Astrocyte (in vitro differentiated cells and primary cell): ENCODE measurements at regions not wholly inside any gene's neighbourhood (a gene's known extent, or its start where the extent isn't known, plus 50 kb on each side); places are given as distances from the start of the nearest gene placed in this dataset.
"Not testable (repeated sequence)": the region's sequence is repeated elsewhere in the genome, so short reads cannot be mapped to it uniquely, and the experiment has no call there.

Source experiments
- DNase-seq: peaks from one replicate; pipeline ENCODE4 v3.0.0-alpha.2; 2010; ENCODE audit warnings: low read depth
- FAIRE-seq: peaks from 2 replicates; lab custom pipeline; 2011; peaks lifted over from hg19 to GRCh38; lab: Jason Lieb, UNC
- H2AFZ ChIP-seq: 2 replicates; pipeline ENCODE4 v1.6.0; 2012; ENCODE audit warnings: low read depth, low read length, inconsistent platforms
- H3K27ac ChIP-seq: 2 replicates; pipeline ENCODE4 v1.5.1; 2011; ENCODE audit warnings: low read depth, low read length, inconsistent platforms
- H3K27me3 ChIP-seq: 2 replicates; pipeline ENCODE4 v1.6.0; 2011; ENCODE audit warnings: low read length, inconsistent platforms; ENCODE audit not compliant: insufficient read depth
- H3K36me3 ChIP-seq: 2 replicates; pipeline ENCODE4 v1.5.1; 2011; ENCODE audit warnings: low read length, inconsistent platforms; ENCODE audit not compliant: insufficient read depth
- H3K4me1 ChIP-seq: 2 replicates; pipeline ENCODE4 v1.5.1; 2011; ENCODE audit warnings: low read length, inconsistent platforms; ENCODE audit not compliant: insufficient read depth
- H3K4me2 ChIP-seq: 2 replicates; pipeline ENCODE4 v1.6.0; 2012; ENCODE audit warnings: low read length, inconsistent platforms
- H3K4me3 ChIP-seq: 2 replicates; pipeline ENCODE4 v1.5.1; 2011; ENCODE audit warnings: low read depth, mild to moderate bottlenecking, low read length, inconsistent platforms; ENCODE audit not compliant: insufficient read depth
- H3K79me2 ChIP-seq: 2 replicates; pipeline ENCODE4 v1.6.0; 2012; ENCODE audit warnings: mild to moderate bottlenecking, low read length, inconsistent platforms; ENCODE audit not compliant: insufficient read depth
- H3K9ac ChIP-seq: 2 replicates; pipeline ENCODE4 v1.6.0; 2012; ENCODE audit warnings: mild to moderate bottlenecking, low read length, inconsistent platforms
- H3K9me3 ChIP-seq: 2 replicates; pipeline ENCODE4 v1.5.1; 2012; ENCODE audit warnings: low read depth, mild to moderate bottlenecking, low read length, inconsistent platforms; ENCODE audit not compliant: insufficient read depth
- H4K20me1 ChIP-seq: 2 replicates; pipeline ENCODE4 v1.6.0; 2012; ENCODE audit warnings: low read length, inconsistent platforms; ENCODE audit not compliant: insufficient read depth
- H3K27ac Mint-ChIP-seq: one replicate; pipeline ENCODE4 v1.8.0; 2021; ENCODE audit warnings: mild to moderate bottlenecking, mixed read lengths; ENCODE audit not compliant: unreplicated experiment
- H3K27me3 Mint-ChIP-seq: one replicate; pipeline ENCODE4 v1.8.0; 2021; ENCODE audit warnings: low read depth, mixed read lengths; ENCODE audit not compliant: unreplicated experiment
- H3K36me3 Mint-ChIP-seq: one replicate; pipeline ENCODE4 v1.8.0; 2021; ENCODE audit warnings: low read depth, mixed read lengths; ENCODE audit not compliant: unreplicated experiment
- H3K4me1 Mint-ChIP-seq: one replicate; pipeline ENCODE4 v1.8.0; 2021; ENCODE audit warnings: low read depth, mixed read lengths; ENCODE audit not compliant: unreplicated experiment
- H3K4me3 Mint-ChIP-seq: one replicate; pipeline ENCODE4 v1.8.0; 2021; ENCODE audit warnings: mild to moderate bottlenecking, moderate library complexity, mixed read lengths; ENCODE audit not compliant: unreplicated experiment
- H3K9me3 Mint-ChIP-seq: one replicate; pipeline ENCODE4 v1.8.0; 2021; ENCODE audit warnings: mild to moderate bottlenecking, mixed read lengths; ENCODE audit not compliant: unreplicated experiment

GRCh38 chr10:47580063-47580462 lies 56.6 kb upstream of the AGAP9 start:
- H3K9ac ChIP-seq, H3K27ac Mint-ChIP-seq, H3K4me3 ChIP-seq, H3K4me1 ChIP-seq, H3K36me3 ChIP-seq, FAIRE-seq, H2AFZ ChIP-seq, H3K36me3 Mint-ChIP-seq, H4K20me1 ChIP-seq, H3K9me3 Mint-ChIP-seq, H3K4me3 Mint-ChIP-seq, H3K27me3 Mint-ChIP-seq, H3K4me2 ChIP-seq, H3K4me1 Mint-ChIP-seq, DNase-seq, H3K9me3 ChIP-seq, H3K27ac ChIP-seq, H3K27me3 ChIP-seq, H3K79me2 ChIP-seq: not testable (repeated sequence)

- not testable (repeated sequence) for H3K27ac Mint-ChIP-seq, DNase-seq, H3K27me3 Mint-ChIP-seq, H2AFZ ChIP-seq, H3K4me2 ChIP-seq, H3K4me1 ChIP-seq, FAIRE-seq, H3K36me3 ChIP-seq, H3K4me3 ChIP-seq, H3K9me3 ChIP-seq, H3K27me3 ChIP-seq, H4K20me1 ChIP-seq, H3K9me3 Mint-ChIP-seq, H3K27ac ChIP-seq, H3K9ac ChIP-seq, H3K4me1 Mint-ChIP-seq, H3K36me3 Mint-ChIP-seq, H3K4me3 Mint-ChIP-seq, H3K79me2 ChIP-seq
These were observed 55.1 kb upstream of the AGAP9 start for GRCh38 chr10:47578547-47578946.
